ENCODE measurements at regions not wholly inside any gene's neighbourhood (a gene's known extent, or its start where the extent isn't known, plus 50 kb on each side); places are given as distances from the start of the nearest gene placed in this dataset.

DNA sequence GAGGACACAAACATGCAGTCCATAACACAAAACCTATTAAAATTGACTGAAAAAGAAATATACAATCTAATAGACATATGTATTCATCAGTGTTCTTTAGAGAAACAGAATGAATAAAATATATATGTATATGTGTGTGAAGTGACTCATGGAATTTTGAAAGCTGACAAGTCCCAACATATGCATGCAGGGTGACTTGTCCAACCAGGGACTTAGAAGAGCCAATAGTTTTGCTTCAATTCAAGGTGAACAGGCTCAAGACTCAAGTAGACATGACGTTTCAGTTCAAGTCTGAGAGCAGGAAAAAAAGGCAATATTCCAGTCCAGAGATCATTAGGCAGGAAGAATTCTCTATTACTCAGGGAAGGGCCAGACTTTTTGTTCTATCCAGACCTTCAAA is 271.2 kb upstream of the SETBP1 start:
- FAIRE-seq: no peak
- DNase-seq (ENCODE audit: insufficient read length, low spot score): no peak
- TF ChIP-seq, protein P1, sequence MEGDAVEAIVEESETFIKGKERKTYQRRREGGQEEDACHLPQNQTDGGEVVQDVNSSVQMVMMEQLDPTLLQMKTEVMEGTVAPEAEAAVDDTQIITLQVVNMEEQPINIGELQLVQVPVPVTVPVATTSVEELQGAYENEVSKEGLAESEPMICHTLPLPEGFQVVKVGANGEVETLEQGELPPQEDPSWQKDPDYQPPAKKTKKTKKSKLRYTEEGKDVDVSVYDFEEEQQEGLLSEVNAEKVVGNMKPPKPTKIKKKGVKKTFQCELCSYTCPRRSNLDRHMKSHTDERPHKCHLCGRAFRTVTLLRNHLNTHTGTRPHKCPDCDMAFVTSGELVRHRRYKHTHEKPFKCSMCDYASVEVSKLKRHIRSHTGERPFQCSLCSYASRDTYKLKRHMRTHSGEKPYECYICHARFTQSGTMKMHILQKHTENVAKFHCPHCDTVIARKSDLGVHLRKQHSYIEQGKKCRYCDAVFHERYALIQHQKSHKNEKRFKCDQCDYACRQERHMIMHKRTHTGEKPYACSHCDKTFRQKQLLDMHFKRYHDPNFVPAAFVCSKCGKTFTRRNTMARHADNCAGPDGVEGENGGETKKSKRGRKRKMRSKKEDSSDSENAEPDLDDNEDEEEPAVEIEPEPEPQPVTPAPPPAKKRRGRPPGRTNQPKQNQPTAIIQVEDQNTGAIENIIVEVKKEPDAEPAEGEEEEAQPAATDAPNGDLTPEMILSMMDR (IDR thresholded peaks at IDR 0.05; ENCODE audit: insufficient read depth, missing control alignments): no peak

DNA sequence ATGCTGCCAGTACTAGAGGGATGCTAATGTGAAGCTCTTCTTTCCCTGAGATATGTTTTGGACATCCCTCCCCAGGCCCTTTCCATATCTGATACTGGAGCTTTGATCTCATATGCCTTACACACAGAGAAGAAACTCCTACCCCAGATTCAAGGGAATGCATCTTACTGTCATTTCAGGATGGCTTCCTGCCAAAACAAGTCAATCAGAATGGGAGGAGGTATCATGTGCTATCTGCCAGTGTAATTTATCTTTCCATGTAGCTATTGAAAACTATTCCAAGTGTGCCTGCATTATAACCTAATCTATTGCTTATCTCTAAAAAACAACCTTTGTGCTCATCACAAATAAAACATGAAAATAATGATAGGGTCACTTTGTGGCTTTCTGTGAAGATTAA is 269.9 kb upstream of the SETBP1 start:
- no peak for FAIRE-seq
- TF ChIP-seq, protein P1 (IDR thresholded peaks at IDR 0.05; ENCODE audit: insufficient read depth, missing control alignments): no peak
- DNase-seq (ENCODE audit: insufficient read length, low spot score): no peak

DNA sequence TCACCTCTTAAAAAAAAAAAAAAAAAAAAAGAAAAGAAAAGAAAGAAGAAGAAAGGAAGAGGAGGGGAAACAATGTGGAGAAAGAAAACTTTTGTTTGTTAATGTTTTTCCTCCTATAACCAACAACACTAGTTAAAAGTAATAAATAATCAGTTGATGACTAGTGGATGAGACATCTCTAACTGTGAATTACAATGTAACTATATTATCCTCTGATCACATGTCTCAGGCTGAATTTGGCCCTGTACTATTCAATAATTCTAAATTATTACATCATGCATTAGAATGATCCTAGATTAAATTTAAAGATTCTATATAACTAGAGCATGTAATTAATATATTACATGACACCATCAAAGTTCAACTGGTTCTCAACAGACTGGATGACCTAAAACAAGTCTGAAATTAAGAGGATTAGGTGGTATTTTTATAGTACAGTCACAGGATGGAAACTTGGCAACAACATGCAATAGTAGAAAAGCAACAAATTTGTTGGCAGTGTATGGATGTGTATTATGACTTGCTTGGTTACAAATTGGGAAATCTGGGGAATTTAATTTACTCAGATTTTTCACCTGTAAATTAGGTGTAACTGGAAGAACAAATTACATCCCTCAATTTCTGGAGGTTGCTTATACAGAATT is 269.3 kb upstream of the SETBP1 start:
- TF ChIP-seq, protein P1 (IDR thresholded peaks at IDR 0.05; ENCODE audit: insufficient read depth, missing control alignments): no peak
- DNase-seq (ENCODE audit: insufficient read length, low spot score) (no peak), FAIRE-seq (no peak)

DNA sequence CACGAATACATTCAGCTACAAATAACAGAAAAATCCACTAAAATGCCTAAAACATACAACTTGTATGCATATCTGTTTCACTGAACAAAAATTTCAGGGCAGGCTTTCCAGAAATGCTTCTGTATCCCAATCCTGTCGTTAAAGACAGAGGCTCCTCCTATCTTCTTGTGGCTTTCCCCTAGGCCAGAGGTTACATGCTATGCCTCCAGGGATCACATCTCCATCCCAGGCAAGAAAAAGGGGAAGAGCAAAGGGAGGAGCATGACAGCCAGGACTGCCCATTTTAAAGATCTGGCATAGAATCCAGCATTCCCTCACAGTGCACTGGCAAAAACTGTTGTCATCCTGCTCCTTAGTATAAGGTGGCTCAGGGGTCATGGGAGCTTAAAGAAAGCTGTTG is 268.7 kb upstream of the SETBP1 start:
- TF ChIP-seq, protein P1 (IDR thresholded peaks at IDR 0.05; ENCODE audit: insufficient read depth, missing control alignments): no peak
- FAIRE-seq (no peak), DNase-seq (ENCODE audit: insufficient read length, low spot score) (no peak)

DNA sequence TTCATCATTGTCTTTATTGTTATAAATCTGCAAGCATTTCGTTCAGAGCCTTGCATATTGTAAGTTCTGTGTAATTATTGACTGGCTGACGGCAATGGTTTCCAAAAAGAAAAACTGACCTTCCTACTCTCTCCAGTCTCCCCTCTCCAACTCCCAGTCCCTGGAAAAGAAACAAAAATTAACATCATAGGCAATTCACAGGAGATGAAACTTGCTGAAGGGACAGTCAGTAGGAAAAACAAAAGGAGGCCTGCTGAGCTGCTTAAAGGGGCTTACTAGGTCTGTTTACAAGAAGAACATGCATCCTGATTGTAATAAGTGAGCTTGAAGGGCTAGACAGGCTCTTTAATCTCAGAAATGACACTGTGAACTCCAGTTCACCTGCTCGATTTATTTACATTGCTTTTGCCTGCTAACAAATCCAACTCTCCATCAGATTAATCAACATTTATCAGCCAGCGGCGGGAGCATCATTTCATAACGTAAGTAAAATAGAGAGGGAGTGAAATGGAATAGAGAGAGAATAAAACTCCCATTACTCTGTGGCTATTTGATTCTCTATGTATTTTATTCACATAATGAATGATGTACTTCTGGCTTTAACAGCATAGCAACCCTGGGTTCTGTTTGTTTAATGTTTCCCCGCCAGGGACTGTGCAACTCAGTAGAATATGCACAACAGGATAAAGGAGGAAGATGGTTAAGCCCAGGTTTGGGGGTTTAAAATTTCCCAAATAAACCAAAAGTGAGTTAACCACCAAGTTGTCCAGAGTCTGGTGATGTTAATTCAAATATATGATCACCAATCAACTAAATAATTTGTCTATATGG is 256.7 kb upstream of the SETBP1 start:
- FAIRE-seq (no peak), DNase-seq (ENCODE audit: insufficient read length, low spot score) (no peak)
- TF ChIP-seq, protein P1 (IDR thresholded peaks at IDR 0.05; ENCODE audit: insufficient read depth, missing control alignments): no peak

DNA sequence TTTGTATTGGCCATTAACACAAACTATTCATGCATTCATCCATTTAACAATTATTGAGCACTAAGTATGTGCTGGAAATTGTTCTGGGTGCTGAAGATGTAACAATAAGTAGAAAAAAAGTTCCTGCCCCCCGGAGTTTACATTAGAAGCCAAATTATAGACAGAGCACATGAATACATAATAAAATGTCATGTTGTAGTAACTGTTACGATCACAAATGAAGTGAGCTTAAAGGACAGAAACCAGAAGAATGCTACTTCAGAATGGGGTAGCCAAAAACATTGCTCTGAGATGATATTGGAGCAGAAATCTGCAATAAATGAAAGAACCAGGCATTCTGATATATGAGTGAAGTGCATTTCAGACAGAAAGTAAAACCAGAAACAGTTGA is 256.0 kb upstream of the SETBP1 start:
- no peak for DNase-seq (ENCODE audit: insufficient read length, low spot score)
- no peak for FAIRE-seq
- TF ChIP-seq, protein P1 (IDR thresholded peaks at IDR 0.05; ENCODE audit: insufficient read depth, missing control alignments): no peak

DNA sequence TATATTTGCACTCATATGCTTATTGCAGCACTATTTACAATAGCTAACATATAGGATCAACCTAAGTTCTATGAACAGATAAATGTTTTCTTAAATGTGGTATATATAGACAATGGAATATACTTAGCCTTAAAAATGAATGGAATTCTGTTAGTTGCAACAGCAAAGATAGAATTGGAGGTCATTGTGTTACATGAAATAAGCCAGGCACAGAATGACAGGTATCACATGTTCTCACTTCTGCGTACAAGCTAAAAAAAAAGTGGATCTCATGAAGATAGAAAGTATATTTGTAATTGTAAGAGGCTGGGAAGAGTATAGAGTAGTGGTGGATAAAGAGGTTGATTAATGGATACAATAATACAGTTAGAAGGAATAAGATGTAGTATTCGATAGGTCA is 255.5 kb upstream of the SETBP1 start:
- DNase-seq (ENCODE audit: insufficient read length, low spot score): no peak
- TF ChIP-seq, protein P1 (IDR thresholded peaks at IDR 0.05; ENCODE audit: insufficient read depth, missing control alignments): no peak
- FAIRE-seq: no peak

Measured in D721Med (cell line).